ENCODE measurements at regions not wholly inside any gene's neighbourhood (a gene's known extent, or its start where the extent isn't known, plus 50 kb on each side); places are given as distances from the start of the nearest gene placed in this dataset.

DNA sequence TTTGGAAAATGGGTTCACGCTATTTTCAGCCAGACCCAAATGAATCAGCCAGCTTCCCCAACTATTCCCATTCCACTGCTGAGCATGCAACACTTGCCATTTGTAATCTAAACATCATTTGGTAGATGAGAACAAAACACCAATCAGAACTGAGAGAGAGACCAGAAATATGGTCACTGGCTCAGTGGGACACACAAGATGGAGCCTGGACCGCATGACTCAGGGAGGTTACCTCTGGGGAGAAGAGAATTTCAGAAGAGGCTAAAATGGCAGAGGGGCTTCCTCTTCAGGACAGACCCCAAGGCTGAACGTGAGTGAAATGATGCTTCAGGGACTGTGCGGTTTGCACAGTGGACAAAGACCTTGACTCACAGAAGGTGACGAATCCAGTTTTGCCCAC lies 126.6 kb downstream of the URB2 start:
- no peak overlapping the region for H3K4me2 ChIP-seq (ENCODE audit: low read length)
- H3K27me3 ChIP-seq (ENCODE audit: insufficient read depth, low read depth, low read length): no peaks in the 10 kb centered on the region
- no peaks in the 10 kb centered on the region for H3K9me2 ChIP-seq (ENCODE audit: insufficient read depth, low read length)
- TF ChIP-seq EP300 (conservative IDR thresholded peaks at IDR 0.05; ENCODE audit: poor library complexity, severe bottlenecking) (no peak), MXI1 (conservative IDR thresholded peaks at IDR 0.05; ENCODE audit: poor library complexity, severe bottlenecking) (no peak), EZH2 (IDR thresholded peaks at IDR 0.05; ENCODE audit: borderline replicate concordance, insufficient read depth, low read length, poor library complexity, severe bottlenecking) (no peak), TAF1 (IDR thresholded peaks at IDR 0.05; ENCODE audit: low read depth) (no peak), RAD21 (conservative IDR thresholded peaks at IDR 0.05) (no peak), POLR2AphosphoS5 (IDR thresholded peaks at IDR 0.05) (no peak), SMC3 (conservative IDR thresholded peaks at IDR 0.05; ENCODE audit: poor library complexity) (no peak)
- TF ChIP-seq, protein P1, sequence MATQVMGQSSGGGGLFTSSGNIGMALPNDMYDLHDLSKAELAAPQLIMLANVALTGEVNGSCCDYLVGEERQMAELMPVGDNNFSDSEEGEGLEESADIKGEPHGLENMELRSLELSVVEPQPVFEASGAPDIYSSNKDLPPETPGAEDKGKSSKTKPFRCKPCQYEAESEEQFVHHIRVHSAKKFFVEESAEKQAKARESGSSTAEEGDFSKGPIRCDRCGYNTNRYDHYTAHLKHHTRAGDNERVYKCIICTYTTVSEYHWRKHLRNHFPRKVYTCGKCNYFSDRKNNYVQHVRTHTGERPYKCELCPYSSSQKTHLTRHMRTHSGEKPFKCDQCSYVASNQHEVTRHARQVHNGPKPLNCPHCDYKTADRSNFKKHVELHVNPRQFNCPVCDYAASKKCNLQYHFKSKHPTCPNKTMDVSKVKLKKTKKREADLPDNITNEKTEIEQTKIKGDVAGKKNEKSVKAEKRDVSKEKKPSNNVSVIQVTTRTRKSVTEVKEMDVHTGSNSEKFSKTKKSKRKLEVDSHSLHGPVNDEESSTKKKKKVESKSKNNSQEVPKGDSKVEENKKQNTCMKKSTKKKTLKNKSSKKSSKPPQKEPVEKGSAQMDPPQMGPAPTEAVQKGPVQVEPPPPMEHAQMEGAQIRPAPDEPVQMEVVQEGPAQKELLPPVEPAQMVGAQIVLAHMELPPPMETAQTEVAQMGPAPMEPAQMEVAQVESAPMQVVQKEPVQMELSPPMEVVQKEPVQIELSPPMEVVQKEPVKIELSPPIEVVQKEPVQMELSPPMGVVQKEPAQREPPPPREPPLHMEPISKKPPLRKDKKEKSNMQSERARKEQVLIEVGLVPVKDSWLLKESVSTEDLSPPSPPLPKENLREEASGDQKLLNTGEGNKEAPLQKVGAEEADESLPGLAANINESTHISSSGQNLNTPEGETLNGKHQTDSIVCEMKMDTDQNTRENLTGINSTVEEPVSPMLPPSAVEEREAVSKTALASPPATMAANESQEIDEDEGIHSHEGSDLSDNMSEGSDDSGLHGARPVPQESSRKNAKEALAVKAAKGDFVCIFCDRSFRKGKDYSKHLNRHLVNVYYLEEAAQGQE (IDR thresholded peaks at IDR 0.05; ENCODE audit: borderline replicate concordance): no peak
- TF ChIP-seq, protein P2, sequence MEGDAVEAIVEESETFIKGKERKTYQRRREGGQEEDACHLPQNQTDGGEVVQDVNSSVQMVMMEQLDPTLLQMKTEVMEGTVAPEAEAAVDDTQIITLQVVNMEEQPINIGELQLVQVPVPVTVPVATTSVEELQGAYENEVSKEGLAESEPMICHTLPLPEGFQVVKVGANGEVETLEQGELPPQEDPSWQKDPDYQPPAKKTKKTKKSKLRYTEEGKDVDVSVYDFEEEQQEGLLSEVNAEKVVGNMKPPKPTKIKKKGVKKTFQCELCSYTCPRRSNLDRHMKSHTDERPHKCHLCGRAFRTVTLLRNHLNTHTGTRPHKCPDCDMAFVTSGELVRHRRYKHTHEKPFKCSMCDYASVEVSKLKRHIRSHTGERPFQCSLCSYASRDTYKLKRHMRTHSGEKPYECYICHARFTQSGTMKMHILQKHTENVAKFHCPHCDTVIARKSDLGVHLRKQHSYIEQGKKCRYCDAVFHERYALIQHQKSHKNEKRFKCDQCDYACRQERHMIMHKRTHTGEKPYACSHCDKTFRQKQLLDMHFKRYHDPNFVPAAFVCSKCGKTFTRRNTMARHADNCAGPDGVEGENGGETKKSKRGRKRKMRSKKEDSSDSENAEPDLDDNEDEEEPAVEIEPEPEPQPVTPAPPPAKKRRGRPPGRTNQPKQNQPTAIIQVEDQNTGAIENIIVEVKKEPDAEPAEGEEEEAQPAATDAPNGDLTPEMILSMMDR (IDR thresholded peaks at IDR 0.05; ENCODE audit: poor library complexity, severe bottlenecking): no peak
- no peak overlapping the region for H3K27ac ChIP-seq (ENCODE audit: low read length)
- no peak overlapping the region for H3K9ac ChIP-seq (ENCODE audit: low read length)
- no peaks in the 10 kb centered on the region for H3K79me2 ChIP-seq (replicated peaks; ENCODE audit: insufficient read depth, low read length)
- H3K36me3 ChIP-seq (ENCODE audit: insufficient read depth, low read length): no peaks in the 10 kb centered on the region
- H3K9me3 ChIP-seq (ENCODE audit: low read length): no peaks in the 10 kb centered on the region
- H3K4me3 ChIP-seq (ENCODE audit: low read length): no peak overlapping the region
- H4K20me1 ChIP-seq (ENCODE audit: insufficient read depth): no peaks in the 10 kb centered on the region
- H2AFZ ChIP-seq (ENCODE audit: low read depth, low read length): no peak overlapping the region
- H3F3A ChIP-seq (ENCODE audit: insufficient read depth, low read length, poor library complexity, severe bottlenecking): no peaks in the 10 kb centered on the region

DNA sequence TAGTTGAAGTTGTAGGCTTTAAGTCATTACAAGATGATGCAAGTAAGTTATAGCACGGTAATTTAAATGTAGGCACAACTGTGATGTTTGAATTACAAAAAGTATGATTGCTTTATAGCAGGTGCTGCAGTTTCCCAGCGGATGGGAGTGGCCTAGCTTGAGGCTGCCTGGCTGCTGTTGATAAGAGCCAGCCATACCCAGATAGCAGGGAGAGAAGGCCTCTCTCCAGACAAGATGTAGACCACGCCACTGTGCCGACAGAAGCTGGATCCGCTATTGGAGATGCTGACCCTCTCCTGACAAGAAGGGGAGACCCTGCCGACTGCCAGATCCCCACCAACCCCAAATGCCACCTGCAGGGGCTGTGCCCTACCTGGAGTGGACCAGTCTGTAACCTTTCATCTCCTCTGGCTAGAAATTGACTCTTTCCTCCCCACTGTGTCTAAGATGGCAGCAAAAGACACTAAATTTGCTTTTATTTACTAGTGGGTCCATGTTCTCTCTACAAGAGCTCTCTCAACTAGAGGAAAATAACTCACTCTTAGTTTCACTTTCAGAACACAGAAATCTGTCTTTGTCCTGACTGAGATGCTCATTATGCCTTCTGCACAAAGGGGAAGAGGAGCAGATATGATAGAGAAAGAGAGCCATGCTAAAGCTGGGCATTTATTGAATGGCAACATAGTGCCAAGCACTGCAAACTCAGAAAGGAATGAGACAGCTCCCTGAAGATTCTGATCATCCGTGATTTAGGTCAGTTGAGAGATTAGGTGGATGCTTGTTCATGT lies 127.9 kb downstream of the URB2 start:
- H3K4me2 ChIP-seq (ENCODE audit: low read length): no peak overlapping the region
- H3K36me3 ChIP-seq (ENCODE audit: insufficient read depth, low read length): no peaks in the 10 kb centered on the region
- TF ChIP-seq EZH2 (IDR thresholded peaks at IDR 0.05; ENCODE audit: borderline replicate concordance, insufficient read depth, low read length, poor library complexity, severe bottlenecking) (no peak), TAF1 (IDR thresholded peaks at IDR 0.05; ENCODE audit: low read depth) (no peak), RAD21 (conservative IDR thresholded peaks at IDR 0.05) (no peak), POLR2AphosphoS5 (IDR thresholded peaks at IDR 0.05) (no peak), EP300 (conservative IDR thresholded peaks at IDR 0.05; ENCODE audit: poor library complexity, severe bottlenecking) (no peak), SMC3 (conservative IDR thresholded peaks at IDR 0.05; ENCODE audit: poor library complexity) (no peak)
- TF ChIP-seq, protein P2 (IDR thresholded peaks at IDR 0.05; ENCODE audit: poor library complexity, severe bottlenecking): no peak
- TF ChIP-seq, protein P1 (IDR thresholded peaks at IDR 0.05; ENCODE audit: borderline replicate concordance): no peak
- no peaks in the 10 kb centered on the region for H3K9me2 ChIP-seq (ENCODE audit: insufficient read depth, low read length)
- H3F3A ChIP-seq (ENCODE audit: insufficient read depth, low read length, poor library complexity, severe bottlenecking): no peaks in the 10 kb centered on the region
- no peak overlapping the region for H3K4me3 ChIP-seq (ENCODE audit: low read length)
- H3K27ac ChIP-seq (ENCODE audit: low read length): no peak overlapping the region
- H4K20me1 ChIP-seq (ENCODE audit: insufficient read depth): no peaks in the 10 kb centered on the region
- H2AFZ ChIP-seq (ENCODE audit: low read depth, low read length): no peak overlapping the region
- H3K9me3 ChIP-seq (ENCODE audit: low read length): no peaks in the 10 kb centered on the region
- no peak overlapping the region for H3K9ac ChIP-seq (ENCODE audit: low read length)
- no peaks in the 10 kb centered on the region for H3K79me2 ChIP-seq (replicated peaks; ENCODE audit: insufficient read depth, low read length)
- H3K27me3 ChIP-seq (ENCODE audit: insufficient read depth, low read depth, low read length): no peaks in the 10 kb centered on the region
